Breast epithelium (tissue), 3 donors: ENCODE measurements at regions not wholly inside any gene's neighbourhood (a gene's known extent, or its start where the extent isn't known, plus 50 kb on each side); places are given as distances from the start of the nearest gene placed in this dataset.

Experiments used
- CTCF ChIP-seq, 3 donors: fragments of 450-650 bp; IDR thresholded peaks; one replicate each; pipeline ENCODE4 v1.5.1; 2016 to 2017; ENCODE audit warnings: antibody characterized with exemption in 3 of 3, mild to moderate bottlenecking in 3 of 3, moderate library complexity in 3 of 3
- POLR2A ChIP-seq: fragments of 450-650 bp; IDR thresholded peaks from one replicate; pipeline ENCODE4 v1.6.1; 2016; ENCODE audit warnings: antibody characterized with exemption, mild to moderate bottlenecking, moderate library complexity

GRCh38 chr9:84177407-84177806, 163.2 kb downstream of the SLC28A3 start:
- TF ChIP-seq CTCF (IDR thresholded peaks at IDR 0.05), result no peak
- TF ChIP-seq POLR2A, result no peak
